Activated CD8-positive, alpha-beta T cell treated with anti-CD3 and anti-CD28 coated beads for 36 hours (primary cell): ENCODE measurements at regions not wholly inside any gene's neighbourhood (a gene's known extent, or its start where the extent isn't known, plus 50 kb on each side); places are given as distances from the start of the nearest gene placed in this dataset.

ENCODE experiments used
- ATAC-seq: fragments of 200-7000 bp; cut with Tn5 transposase; one replicate; pipeline ENCODE4 v1.10.0; 2021; ENCODE audit warnings: mild to moderate bottlenecking, moderate library complexity
- CTCF ChIA-PET: fragments of 350-600 bp; sonication (Branson Sonifier 250); formaldehyde crosslinking; loops from one replicate; lab custom pipeline; 2021; ENCODE audit warnings: antibody characterized with exemption; lab: Charles Lee
- POLR2A ChIA-PET: fragments of 350-600 bp; sonication (Branson Sonifier 250); formaldehyde crosslinking; loops from one replicate; lab custom pipeline; 2021; ENCODE audit warnings: antibody characterized with exemption; lab: Charles Lee
- DNase-seq: peaks from one replicate; pipeline ENCODE4 v3.0.0-alpha.2; 2020
- H3K27ac Mint-ChIP-seq: one replicate; pipeline ENCODE4 v1.8.0; 2021; ENCODE audit warnings: mild to moderate bottlenecking, mixed read lengths
- H3K27me3 Mint-ChIP-seq: one replicate; pipeline ENCODE4 v1.8.0; 2021; ENCODE audit warnings: mixed read lengths
- H3K36me3 Mint-ChIP-seq: one replicate; pipeline ENCODE4 v1.8.0; 2021; ENCODE audit warnings: low read depth, mixed read lengths
- H3K4me1 Mint-ChIP-seq: one replicate; pipeline ENCODE4 v1.8.0; 2021; ENCODE audit warnings: low read depth, mixed read lengths
- H3K4me3 Mint-ChIP-seq: one replicate; pipeline ENCODE4 v1.8.0; 2021; ENCODE audit warnings: mild to moderate bottlenecking, moderate library complexity, mixed read lengths
- H3K9me3 Mint-ChIP-seq: one replicate; pipeline ENCODE4 v1.8.0; 2021; ENCODE audit warnings: mixed read lengths
- intact Hi-C: fragments of 100-400 bp; cut with micrococcal nuclease; formaldehyde crosslinking; loops from one replicate; pipeline ENCODE4 v1.10.0; 2022
- TF ChIP-seq, protein P1 (sequence below): fragments of 200-600 bp; IDR thresholded peaks from one replicate; pipeline ENCODE4 v1.8.0; 2022; ENCODE audit warnings: antibody characterized with exemption, mild to moderate bottlenecking

DNA sequence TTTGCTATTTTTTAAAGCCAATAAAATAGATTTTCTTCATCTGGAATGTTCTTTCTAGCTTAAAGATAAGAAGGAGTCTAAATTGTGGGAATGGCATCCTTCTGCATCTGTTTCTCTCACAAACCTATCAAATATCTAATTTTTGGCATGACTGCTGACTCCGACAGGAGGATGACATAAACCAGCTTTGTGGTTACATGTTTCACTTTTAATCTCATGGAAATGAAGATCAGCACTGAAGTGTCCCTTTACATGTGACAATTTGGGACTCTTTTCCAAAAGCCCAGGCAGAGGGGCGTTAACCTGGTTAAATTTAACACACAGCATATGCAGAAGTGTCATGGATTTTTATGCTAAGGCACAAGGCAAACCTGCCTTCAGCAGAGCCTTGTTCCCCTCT, 694.7 kb downstream of the ARHGAP15 start:
- CTCF ChIA-PET = no interaction called here
- no peak overlapping the region for H3K27ac Mint-ChIP-seq
- TF ChIP-seq, protein P1, sequence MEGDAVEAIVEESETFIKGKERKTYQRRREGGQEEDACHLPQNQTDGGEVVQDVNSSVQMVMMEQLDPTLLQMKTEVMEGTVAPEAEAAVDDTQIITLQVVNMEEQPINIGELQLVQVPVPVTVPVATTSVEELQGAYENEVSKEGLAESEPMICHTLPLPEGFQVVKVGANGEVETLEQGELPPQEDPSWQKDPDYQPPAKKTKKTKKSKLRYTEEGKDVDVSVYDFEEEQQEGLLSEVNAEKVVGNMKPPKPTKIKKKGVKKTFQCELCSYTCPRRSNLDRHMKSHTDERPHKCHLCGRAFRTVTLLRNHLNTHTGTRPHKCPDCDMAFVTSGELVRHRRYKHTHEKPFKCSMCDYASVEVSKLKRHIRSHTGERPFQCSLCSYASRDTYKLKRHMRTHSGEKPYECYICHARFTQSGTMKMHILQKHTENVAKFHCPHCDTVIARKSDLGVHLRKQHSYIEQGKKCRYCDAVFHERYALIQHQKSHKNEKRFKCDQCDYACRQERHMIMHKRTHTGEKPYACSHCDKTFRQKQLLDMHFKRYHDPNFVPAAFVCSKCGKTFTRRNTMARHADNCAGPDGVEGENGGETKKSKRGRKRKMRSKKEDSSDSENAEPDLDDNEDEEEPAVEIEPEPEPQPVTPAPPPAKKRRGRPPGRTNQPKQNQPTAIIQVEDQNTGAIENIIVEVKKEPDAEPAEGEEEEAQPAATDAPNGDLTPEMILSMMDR = no peak
- H3K4me3 Mint-ChIP-seq = no peak overlapping the region
- intact Hi-C loops = no loop called here
- peaks cover 3% of the 10 kb centered on the region for H3K27me3 Mint-ChIP-seq
- DNase-seq = no peak
- H3K36me3 Mint-ChIP-seq = no peaks in the 10 kb centered on the region
- H3K9me3 Mint-ChIP-seq = no peaks in the 10 kb centered on the region
- POLR2A ChIA-PET = no interaction called here
- no peaks in the 10 kb centered on the region for H3K4me1 Mint-ChIP-seq
- no peak for ATAC-seq

DNA sequence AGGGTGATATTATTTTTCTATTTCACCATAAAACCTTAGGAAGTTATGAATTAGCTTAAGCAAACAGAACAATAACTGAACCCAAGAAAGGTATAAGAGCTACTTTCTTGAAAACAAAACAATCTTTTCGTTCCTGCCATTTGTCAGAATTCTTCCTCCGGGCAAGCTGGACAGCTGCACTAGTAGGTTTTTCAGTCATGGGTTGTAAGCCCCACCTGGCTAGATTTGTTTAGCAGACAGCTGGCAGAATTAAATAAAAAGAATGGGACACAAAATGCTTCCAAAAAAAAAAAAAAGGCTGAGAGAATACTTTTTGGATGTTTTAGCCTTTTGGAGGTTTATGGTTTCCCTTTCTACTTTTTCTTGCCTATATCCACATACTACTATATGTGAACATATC, 694.1 kb downstream of the ARHGAP15 start:
- intact Hi-C loops = no loop called here
- DNase-seq (no peak), ATAC-seq (no peak)
- ChIA-PET CTCF (interaction anchor here (1.3 kb wide), 1 partner anchor 20 kb away, joined by 3 read pairs; no protein-coding TSS in a partner anchor), POLR2A (no interaction called here)
- Mint-ChIP-seq H3K36me3 (no peaks in the 10 kb centered on the region), H3K27ac (no peak overlapping the region), H3K4me3 (no peak overlapping the region), H3K4me1 (no peaks in the 10 kb centered on the region), H3K9me3 (no peaks in the 10 kb centered on the region), H3K27me3 (peaks cover 3% of the 10 kb centered on the region)
- TF ChIP-seq, protein P1 = no peak

DNA sequence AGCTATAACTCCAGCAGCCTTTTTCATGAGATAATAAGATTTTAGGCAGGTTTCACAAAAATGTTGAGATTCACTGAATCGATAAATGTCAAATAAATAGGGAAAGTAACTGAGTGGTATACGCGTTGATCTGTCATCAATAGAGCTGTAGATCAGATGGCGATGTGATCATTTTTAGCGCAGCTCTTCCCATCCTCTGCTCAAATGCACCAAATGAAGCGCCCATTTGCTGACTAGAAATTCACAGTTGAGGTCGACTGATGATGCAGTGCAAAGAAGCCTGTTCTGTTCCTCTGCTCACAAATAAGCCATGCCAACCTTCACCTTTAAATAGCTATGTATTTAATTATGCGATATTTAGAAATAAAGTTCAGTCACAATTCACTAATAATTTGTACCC, 693.5 kb downstream of the ARHGAP15 start:
- ChIA-PET POLR2A (no interaction called here), CTCF (interaction anchor here (1.3 kb wide), 1 partner anchor 20 kb away, joined by 3 read pairs; no protein-coding TSS in a partner anchor)
- Mint-ChIP-seq H3K4me3 (no peak overlapping the region), H3K36me3 (no peaks in the 10 kb centered on the region), H3K27ac (no peak overlapping the region), H3K9me3 (no peaks in the 10 kb centered on the region), H3K27me3 (peaks cover 3% of the 10 kb centered on the region), H3K4me1 (no peaks in the 10 kb centered on the region)
- DNase-seq (no peak), ATAC-seq (no peak)
- intact Hi-C loops = no loop called here
- TF ChIP-seq, protein P1 = no peak

DNA sequence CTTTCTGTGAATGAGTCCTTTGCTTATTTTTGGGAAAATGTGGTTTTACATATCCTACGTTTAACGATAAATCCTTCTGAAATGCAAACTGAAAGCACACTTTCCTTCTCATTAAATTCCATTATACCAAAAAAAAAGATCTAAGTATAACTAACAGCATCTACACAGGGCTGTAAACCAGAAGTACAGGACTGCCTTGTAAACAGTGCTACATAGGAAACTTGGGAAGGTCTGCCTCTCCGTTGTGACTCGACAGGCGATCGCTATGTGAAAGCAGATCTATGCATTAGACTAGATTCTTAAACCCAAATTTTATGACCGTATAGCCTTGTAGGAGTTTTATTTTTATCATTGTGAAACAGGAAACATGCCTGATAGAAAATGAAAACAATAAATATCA, 690.5 kb downstream of the ARHGAP15 start:
- POLR2A ChIA-PET = interaction anchor here (0.7 kb wide), 1 partner anchor 915 kb away, joined by 5 read pairs; no protein-coding TSS in a partner anchor
- H3K9me3 Mint-ChIP-seq = no peaks in the 10 kb centered on the region
- intact Hi-C loops = no loop called here
- peaks cover 1% of the 10 kb centered on the region for H3K27me3 Mint-ChIP-seq
- H3K27ac Mint-ChIP-seq = no peak overlapping the region
- TF ChIP-seq, protein P1 = no peak
- no peaks in the 10 kb centered on the region for H3K36me3 Mint-ChIP-seq
- H3K4me1 Mint-ChIP-seq = no peaks in the 10 kb centered on the region
- H3K4me3 Mint-ChIP-seq = no peak overlapping the region
- CTCF ChIA-PET = no interaction called here
- ATAC-seq (no peak), DNase-seq (no peak)

DNA sequence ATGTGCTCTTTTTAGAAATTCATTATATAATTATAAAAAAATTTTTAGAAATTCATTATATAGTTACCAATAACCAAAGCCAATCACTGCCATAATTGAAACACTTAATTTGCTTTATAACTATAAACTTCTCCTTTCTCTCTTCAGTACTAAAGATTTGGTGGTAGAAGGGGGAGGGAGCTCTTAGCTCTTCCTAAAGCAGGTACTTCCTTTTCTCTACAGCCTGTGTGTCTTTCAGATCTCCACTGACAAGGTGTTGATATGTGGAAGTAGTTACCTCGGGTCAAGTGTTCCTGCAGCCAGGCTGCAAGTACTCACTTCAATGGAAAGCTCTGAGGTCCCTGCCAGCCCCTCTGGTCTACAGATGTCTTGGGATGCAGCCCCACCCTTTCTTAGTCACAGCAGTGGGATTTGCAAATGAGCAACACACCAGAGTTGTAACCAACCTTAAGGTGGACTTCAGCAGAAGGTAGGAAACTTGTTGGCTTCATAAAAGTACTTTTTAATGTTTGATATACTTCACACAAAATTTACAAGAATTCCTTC, 690.0 kb downstream of the ARHGAP15 start:
- CTCF ChIA-PET = no interaction called here
- H3K9me3 Mint-ChIP-seq = no peaks in the 10 kb centered on the region
- H3K4me3 Mint-ChIP-seq = no peak overlapping the region

More for the DNA sequence above, 690.0 kb downstream of the ARHGAP15 start:
- ATAC-seq = no peak
- Mint-ChIP-seq H3K36me3 (no peaks in the 10 kb centered on the region), H3K4me1 (no peaks in the 10 kb centered on the region), H3K27ac (no peak overlapping the region), H3K27me3 (peaks cover 1% of the 10 kb centered on the region)
- intact Hi-C loops = no loop called here
- TF ChIP-seq, protein P1 = no peak
- no peak for DNase-seq
- POLR2A ChIA-PET = no interaction called here
